Breast epithelium (tissue), 4 donors: ENCODE measurements at regions not wholly inside any gene's neighbourhood (a gene's known extent, or its start where the extent isn't known, plus 50 kb on each side); places are given as distances from the start of the nearest gene placed in this dataset.

Experiments
- DNase-seq, 2 donors: peaks; one replicate each; pipeline ENCODE4 v3.0.0-alpha.2; 2019; ENCODE audit warnings: low spot score in 2 of 2
- H3K27ac ChIP-seq, 2 donors: fragments of 200-600 bp; sonication (generic) in 1 of 2; one replicate each; pipeline ENCODE4 v1.5.1; 2016 to 2019; ENCODE audit warnings: mild to moderate bottlenecking in 1 of 2
- H3K27me3 ChIP-seq, 2 donors: fragments of 200-600 bp; sonication (generic) in 1 of 2; one replicate each; pipeline versions ENCODE4 v1.5.1 to v1.6.0; 2017 to 2019; ENCODE audit warnings: control low read depth in 1 of 2, mild to moderate bottlenecking in 1 of 2
- H3K36me3 ChIP-seq: fragments of 200-600 bp; one replicate; pipeline ENCODE4 v1.5.1; 2019
- H3K4me1 ChIP-seq, 2 donors: fragments of 200-600 bp; sonication (generic); one replicate each; pipeline ENCODE4 v1.5.1; 2016 to 2019; ENCODE audit warnings: control low read depth in 1 of 2
- H3K4me3 ChIP-seq, 3 donors: fragments of 200-600 bp; sonication (generic); 1 replicate in 2 of 3; 2 replicates in 1 of 3; pipeline ENCODE4 v1.5.1; 2016 to 2019; ENCODE audit warnings: mild to moderate bottlenecking in 3 of 3, moderate library complexity in 2 of 3
- H3K9me3 ChIP-seq, 2 donors: fragments of 200-600 bp; sonication (generic) in 1 of 2; one replicate each; pipeline ENCODE4 v1.5.1; 2016 to 2019; ENCODE audit warnings: control low read depth in 1 of 2
- CTCF ChIP-seq, 3 donors: fragments of 450-650 bp; IDR thresholded peaks; one replicate each; pipeline ENCODE4 v1.5.1; 2016 to 2017; ENCODE audit warnings: antibody characterized with exemption in 3 of 3, mild to moderate bottlenecking in 3 of 3, moderate library complexity in 3 of 3
- POLR2A ChIP-seq: fragments of 450-650 bp; IDR thresholded peaks from one replicate; pipeline ENCODE4 v1.6.1; 2016; ENCODE audit warnings: antibody characterized with exemption, mild to moderate bottlenecking, moderate library complexity
- POLR2AphosphoS5 ChIP-seq, 3 donors: sonication (generic); formaldehyde crosslinking; IDR thresholded peaks; one replicate each; pipeline ENCODE4 v1.6.1; 2017; ENCODE audit warnings: antibody characterized with exemption in 3 of 3
- intact Hi-C: fragments of 100-400 bp; cut with DNase I; formaldehyde crosslinking; loops from one replicate; pipeline ENCODE4 v1.15.1; 2023; ENCODE audit warnings: low total_unique reads

GRCh38 chr2:185899366-185899765 is 160.8 kb downstream of the FSIP2 start:
- Histone ChIP-seq H3K9me3 (no peaks in the 10 kb centered on the region), H3K4me1 (no peaks in the 10 kb centered on the region), H3K4me3 (no peak overlapping the region), H3K27me3 (no peaks in the 10 kb centered on the region), H3K27ac (no peak overlapping the region), H3K36me3 (no peaks in the 10 kb centered on the region)
- DNase-seq = no peak
- intact Hi-C loops = no loop called here
- TF ChIP-seq POLR2A (no peak), POLR2AphosphoS5 (IDR thresholded peaks at IDR 0.05) (no peak), CTCF (IDR thresholded peaks at IDR 0.05) (no peak)

- TF ChIP-seq POLR2A (no peak), CTCF (IDR thresholded peaks at IDR 0.05) (no peak), POLR2AphosphoS5 (IDR thresholded peaks at IDR 0.05) (no peak)
Observed at GRCh38 chr2:185919155-185919554, 180.6 kb downstream of the FSIP2 start.

GRCh38 chr2:185921048-185921756 is 182.6 kb downstream of the FSIP2 start:
- Histone ChIP-seq H3K9me3 (no peaks in the 10 kb centered on the region), H3K27me3 (no peaks in the 10 kb centered on the region), H3K27ac (no peak overlapping the region), H3K4me3 (no peak overlapping the region), H3K36me3 (no peaks in the 10 kb centered on the region), H3K4me1 (no peaks in the 10 kb centered on the region)
- TF ChIP-seq CTCF (IDR thresholded peaks at IDR 0.05) (no peak), POLR2AphosphoS5 (IDR thresholded peaks at IDR 0.05) (no peak), POLR2A (no peak)
- DNase-seq = no peak
- intact Hi-C loops = no loop called here

More at GRCh38 chr2:185919155-185919554, 180.6 kb downstream of the FSIP2 start:
- H3K27me3 ChIP-seq = no peaks in the 10 kb centered on the region
- no peak overlapping the region for H3K27ac ChIP-seq
- no peak overlapping the region for H3K4me3 ChIP-seq
- H3K36me3 ChIP-seq = no peaks in the 10 kb centered on the region
- H3K4me1 ChIP-seq = no peaks in the 10 kb centered on the region
- no peaks in the 10 kb centered on the region for H3K9me3 ChIP-seq
- no peak for DNase-seq
- intact Hi-C loops = no loop called here

GRCh38 chr2:185934232-185934631 is 195.6 kb downstream of the FSIP2 start:
- no peak for DNase-seq

More at GRCh38 chr2:185934232-185934631, 195.6 kb downstream of the FSIP2 start:
- H3K4me3 ChIP-seq = no peak overlapping the region
- peaks cover 0 to 6% of the 10 kb centered on the region in 2 donors for H3K9me3 ChIP-seq
- no peaks in the 10 kb centered on the region for H3K4me1 ChIP-seq
- H3K27ac ChIP-seq = no peak overlapping the region
- H3K27me3 ChIP-seq = no peaks in the 10 kb centered on the region
- intact Hi-C loops = no loop called here
- H3K36me3 ChIP-seq = no peaks in the 10 kb centered on the region
- TF ChIP-seq CTCF (IDR thresholded peaks at IDR 0.05) (no peak), POLR2AphosphoS5 (IDR thresholded peaks at IDR 0.05) (no peak), POLR2A (no peak)
